T47D (cell line): ENCODE measurements at regions not wholly inside any gene's neighbourhood (a gene's known extent, or its start where the extent isn't known, plus 50 kb on each side); places are given as distances from the start of the nearest gene placed in this dataset.
"Not testable (repeated sequence)": the region's sequence is repeated elsewhere in the genome, so short reads cannot be mapped to it uniquely, and the experiment has no call there.

ENCODE experiments used
- DNase-seq, 2 experiments: peaks; one replicate each; pipeline versions ENCODE4 v3.0.0 to v3.0.0-alpha.2; 2011 to 2012; ENCODE audit warnings: low read depth in 1 of 2, low spot score in 1 of 2
- JUND ChIP-seq: IDR thresholded peaks from 2 replicates; pipeline ENCODE4 v1.6.1; 2012; ENCODE audit warnings: low read depth
- in situ Hi-C: cut with HindIII; loops from 2 replicates; pipeline ENCODE4 v1.10.0; 2016; ENCODE audit warnings: low sequenced_read_pairs, low pct_unique_long_range_greater_than_20kb

- DNase-seq: no peak
- in situ Hi-C loops: no loop called here
- TF ChIP-seq JUND: no peak
These were observed 86.1 kb upstream of the EZR start for GRCh38 chr6:158905277-158905676.

- TF ChIP-seq JUND: no peak
- in situ Hi-C loops: no loop called here
- DNase-seq: no peak
These were observed 84.6 kb upstream of the EZR start for GRCh38 chr6:158903801-158904200.

- DNase-seq: no peak
- TF ChIP-seq JUND: no peak
- in situ Hi-C loops: no loop called here
These were observed 81.6 kb upstream of the EZR start for GRCh38 chr6:158900663-158901312.

GRCh38 chr6:158897236-158897635 is 78.1 kb upstream of the EZR start:
- no peak for TF ChIP-seq JUND
- DNase-seq: no peak
- in situ Hi-C loops: no loop called here

GRCh38 chr6:158895661-158896060 is 76.5 kb upstream of the EZR start:
- TF ChIP-seq JUND: no peak
- DNase-seq: no peak
- in situ Hi-C loops: no loop called here

GRCh38 chr6:158894193-158894592 is 75.0 kb upstream of the EZR start:
- TF ChIP-seq JUND: peak; percentile 76; the same call in 1 of the 2 replicates
- DNase-seq: peak; percentile 28 to 76
- in situ Hi-C loops: no loop called here

- DNase-seq: no peak
- TF ChIP-seq JUND: no peak
- in situ Hi-C loops: no loop called here
These were observed 73.1 kb upstream of the EZR start for GRCh38 chr6:158892266-158892665.

- in situ Hi-C loops, DNase-seq: not testable (repeated sequence)
These were observed 72.4 kb upstream of the EZR start for GRCh38 chr6:158891560-158891959.

GRCh38 chr6:158888171-158888570 is 69.0 kb upstream of the EZR start:
- in situ Hi-C loops, DNase-seq: not testable (repeated sequence)

GRCh38 chr6:158886346-158886977 is 67.3 kb upstream of the EZR start:
- DNase-seq, in situ Hi-C loops: not testable (repeated sequence)

GRCh38 chr6:158881884-158882283 is 62.7 kb upstream of the EZR start:
- in situ Hi-C loops, DNase-seq: not testable (repeated sequence)

GRCh38 chr6:158881276-158881675 is 62.1 kb upstream of the EZR start:
- in situ Hi-C loops: not testable (repeated sequence)
- DNase-seq: peak in 1 of 2 experiments; percentile 64

GRCh38 chr6:158879180-158879579 is 60.0 kb upstream of the EZR start:
- TF ChIP-seq JUND: no peak
- DNase-seq: no peak
- in situ Hi-C loops: no loop called here

- TF ChIP-seq JUND: no peak
- DNase-seq: no peak
- in situ Hi-C loops: no loop called here
These were observed 58.5 kb upstream of the EZR start for GRCh38 chr6:158877716-158878115.
